ENCODE measurements at regions not wholly inside any gene's neighbourhood (a gene's known extent, or its start where the extent isn't known, plus 50 kb on each side); places are given as distances from the start of the nearest gene placed in this dataset.

- no peak for TF ChIP-seq POLR2A (IDR thresholded peaks at IDR 0.05)
- no peak for TF ChIP-seq CTCF (IDR thresholded peaks at IDR 0.05)
- 64 to 67% methylated on average over 5 of the region's 5 CpGs for WGBS, 2 donors
- ATAC-seq (no peak), DNase-seq (no peak)
- H3K36me3 ChIP-seq (replicated peaks in 1 of 2; ENCODE audit: insufficient read depth in 1 of 2, low read depth in 2 of 2): no peaks in the 10 kb centered on the region
- no peaks in the 10 kb centered on the region for H3K27me3 ChIP-seq
- H3K9me3 ChIP-seq: no peaks in the 10 kb centered on the region
- H3K4me1 ChIP-seq: no peaks in the 10 kb centered on the region
- no peak overlapping the region for H3K4me3 ChIP-seq
- intact Hi-C loops (cut with DNase I): no loop called here
- H3K27ac ChIP-seq: no peak overlapping the region
Measured at GRCh38 chr12:28693565-28694219, 455.4 kb upstream of the FAR2 start.

DNA sequence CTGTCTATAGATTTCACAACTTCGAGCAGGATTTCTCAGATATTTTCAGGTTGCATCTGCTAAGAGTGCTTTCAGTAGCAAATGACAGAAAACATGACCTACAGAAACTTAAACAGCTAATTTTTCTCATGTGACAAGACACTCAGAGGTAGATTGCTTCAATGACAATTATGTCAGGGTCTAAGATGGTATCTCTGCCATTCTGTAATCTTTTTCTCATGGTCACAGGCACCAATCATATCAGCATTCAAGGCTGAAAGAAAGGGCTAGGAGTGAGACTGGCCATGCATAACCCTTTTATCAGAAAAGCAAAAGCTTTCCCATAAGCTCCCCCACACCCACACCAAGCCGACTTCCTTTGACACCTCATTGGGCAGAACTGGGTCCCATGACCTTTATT lies 450.5 kb upstream of the FAR2 start:
- DNase-seq: no peak
- no peaks in the 10 kb centered on the region for H3K9me3 ChIP-seq
- WGBS, 2 donors: 56 to 65% methylated on average over 2 of the region's 2 CpGs
- H3K36me3 ChIP-seq (replicated peaks in 1 of 2; ENCODE audit: insufficient read depth in 1 of 2, low read depth in 2 of 2): no peaks in the 10 kb centered on the region
- H3K4me1 ChIP-seq: no peaks in the 10 kb centered on the region
- ATAC-seq: no peak
- intact Hi-C loops (cut with DNase I): no loop called here
- H3K4me3 ChIP-seq: no peak overlapping the region
- H3K27me3 ChIP-seq: no peaks in the 10 kb centered on the region
- TF ChIP-seq POLR2A (IDR thresholded peaks at IDR 0.05) (no peak), CTCF (IDR thresholded peaks at IDR 0.05) (no peak)
- H3K27ac ChIP-seq: no peak overlapping the region

DNA sequence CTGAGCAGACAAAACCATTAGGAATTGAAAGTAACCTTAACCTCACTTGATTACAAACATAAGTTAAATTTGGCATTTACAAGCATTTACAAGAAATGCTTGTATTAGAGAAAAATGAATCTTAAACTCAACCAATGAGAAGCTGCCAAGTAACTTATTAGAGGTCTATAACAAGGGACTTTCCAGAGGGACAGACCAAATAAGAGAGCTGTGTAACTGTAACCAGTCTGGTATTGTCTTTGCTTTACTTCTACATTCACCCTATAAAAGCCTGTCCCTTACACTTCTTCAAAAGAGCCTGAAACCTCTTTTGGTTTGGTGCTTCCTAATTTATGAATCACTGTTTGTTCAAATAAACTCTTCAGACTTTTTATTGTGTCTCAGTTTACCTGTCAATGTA lies 450.0 kb upstream of the FAR2 start:
- DNase-seq (no peak), ATAC-seq (no peak)
- Histone ChIP-seq H3K9me3 (no peaks in the 10 kb centered on the region), H3K4me3 (no peak overlapping the region), H3K27ac (no peak overlapping the region), H3K4me1 (no peaks in the 10 kb centered on the region), H3K27me3 (no peaks in the 10 kb centered on the region), H3K36me3 (replicated peaks in 1 of 2; ENCODE audit: insufficient read depth in 1 of 2, low read depth in 2 of 2) (no peaks in the 10 kb centered on the region)
- TF ChIP-seq POLR2A (IDR thresholded peaks at IDR 0.05): no peak
- no peak for TF ChIP-seq CTCF (IDR thresholded peaks at IDR 0.05)
- intact Hi-C loops (cut with DNase I): no loop called here

- no peaks in the 10 kb centered on the region for H3K9me3 ChIP-seq
- no peaks in the 10 kb centered on the region for H3K36me3 ChIP-seq (replicated peaks in 1 of 2; ENCODE audit: insufficient read depth in 1 of 2, low read depth in 2 of 2)
- no peaks in the 10 kb centered on the region for H3K27me3 ChIP-seq
- TF ChIP-seq CTCF (IDR thresholded peaks at IDR 0.05) (no peak), POLR2A (IDR thresholded peaks at IDR 0.05) (no peak)
- H3K27ac ChIP-seq: no peak overlapping the region
- no peaks in the 10 kb centered on the region for H3K4me1 ChIP-seq
- DNase-seq (no peak), ATAC-seq (no peak)
- H3K4me3 ChIP-seq: no peak overlapping the region
- 27 to 35% methylated on average over 3 of the region's 3 CpGs for WGBS, 2 donors
- intact Hi-C loops (cut with DNase I): no loop called here
Measured at GRCh38 chr12:28700161-28700560, 448.9 kb upstream of the FAR2 start.

GRCh38 chr12:28704477-28705169 lies 444.5 kb upstream of the FAR2 start:
- no peak overlapping the region for H3K27ac ChIP-seq
- no peaks in the 10 kb centered on the region for H3K36me3 ChIP-seq (replicated peaks in 1 of 2; ENCODE audit: insufficient read depth in 1 of 2, low read depth in 2 of 2)
- H3K4me1 ChIP-seq: no peaks in the 10 kb centered on the region
- no peaks in the 10 kb centered on the region for H3K9me3 ChIP-seq
- DNase-seq (no peak), ATAC-seq (no peak)
- H3K4me3 ChIP-seq: no peak overlapping the region
- no peaks in the 10 kb centered on the region for H3K27me3 ChIP-seq
- no peak for TF ChIP-seq POLR2A (IDR thresholded peaks at IDR 0.05)
- no peak for TF ChIP-seq CTCF (IDR thresholded peaks at IDR 0.05)
- intact Hi-C loops (cut with DNase I): no loop called here
